ENCODE measurements at regions not wholly inside any gene's neighbourhood (a gene's known extent, or its start where the extent isn't known, plus 50 kb on each side); places are given as distances from the start of the nearest gene placed in this dataset.

DNA sequence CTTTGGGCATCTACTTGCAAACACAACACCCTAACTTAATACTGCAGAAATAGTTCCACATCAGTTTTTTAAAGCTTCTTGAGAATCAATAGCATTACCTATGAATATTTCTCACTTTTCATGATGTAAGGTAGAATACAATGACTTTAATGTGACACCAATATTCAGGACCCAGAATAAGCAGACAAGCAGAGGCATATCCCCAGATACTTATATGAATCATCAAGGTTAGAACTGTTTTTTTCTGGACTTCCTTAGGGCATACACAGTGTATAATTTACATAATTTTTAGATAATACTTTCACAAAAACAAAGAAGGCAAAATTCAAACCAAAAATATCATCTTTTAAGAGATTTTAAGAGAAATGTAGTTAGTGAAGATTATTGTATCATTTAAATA lies 885.8 kb downstream of the FSCB start:
- TF ChIP-seq, protein P1, sequence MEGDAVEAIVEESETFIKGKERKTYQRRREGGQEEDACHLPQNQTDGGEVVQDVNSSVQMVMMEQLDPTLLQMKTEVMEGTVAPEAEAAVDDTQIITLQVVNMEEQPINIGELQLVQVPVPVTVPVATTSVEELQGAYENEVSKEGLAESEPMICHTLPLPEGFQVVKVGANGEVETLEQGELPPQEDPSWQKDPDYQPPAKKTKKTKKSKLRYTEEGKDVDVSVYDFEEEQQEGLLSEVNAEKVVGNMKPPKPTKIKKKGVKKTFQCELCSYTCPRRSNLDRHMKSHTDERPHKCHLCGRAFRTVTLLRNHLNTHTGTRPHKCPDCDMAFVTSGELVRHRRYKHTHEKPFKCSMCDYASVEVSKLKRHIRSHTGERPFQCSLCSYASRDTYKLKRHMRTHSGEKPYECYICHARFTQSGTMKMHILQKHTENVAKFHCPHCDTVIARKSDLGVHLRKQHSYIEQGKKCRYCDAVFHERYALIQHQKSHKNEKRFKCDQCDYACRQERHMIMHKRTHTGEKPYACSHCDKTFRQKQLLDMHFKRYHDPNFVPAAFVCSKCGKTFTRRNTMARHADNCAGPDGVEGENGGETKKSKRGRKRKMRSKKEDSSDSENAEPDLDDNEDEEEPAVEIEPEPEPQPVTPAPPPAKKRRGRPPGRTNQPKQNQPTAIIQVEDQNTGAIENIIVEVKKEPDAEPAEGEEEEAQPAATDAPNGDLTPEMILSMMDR (IDR thresholded peaks at IDR 0.05): no peak
- no peak for TF ChIP-seq EP300 (IDR thresholded peaks at IDR 0.05)
